GM12878 (cell line): ENCODE measurements at regions not wholly inside any gene's neighbourhood (a gene's known extent, or its start where the extent isn't known, plus 50 kb on each side); places are given as distances from the start of the nearest gene placed in this dataset.

ENCODE experiments used
- ATAC-seq: fragments of 200-7000 bp; cut with Tn5 transposase; 3 replicates; pipeline ENCODE4 v1.9.1; 2020; ENCODE audit warnings: mild to moderate bottlenecking, moderate library complexity
- BruUV-seq: library from RNA; stranded (reverse); fragments of 400-500 nt; replicated peaks from 2 replicates; lab custom pipeline; 2021; lab: Mats Ljungman, UMichigan
- CTCF ChIA-PET: fragments of 300-600 bp; sonication (Branson Sonifier 250); formaldehyde crosslinking; extraction: SDS; loops from one replicate; lab custom pipeline; 2021; ENCODE audit warnings: inconsistent platforms; lab: Yijun Ruan, JAX
- POLR2A ChIA-PET: fragments of 350-600 bp; formaldehyde crosslinking; extraction: SDS; loops from one replicate; lab custom pipeline; 2021; ENCODE audit warnings: inconsistent platforms; lab: Charles Lee
- RAD21 ChIA-PET: fragments of 300-600 bp; sonication (Branson Sonifier 250); formaldehyde crosslinking; loops from one replicate; lab custom pipeline; 2023; ENCODE audit warnings: antibody characterized with exemption; ENCODE audit not compliant: unreplicated experiment; lab: Charles Lee
- SMC1A ChIA-PET: fragments of 300-600 bp; sonication (Branson Sonifier 250); formaldehyde crosslinking; loops from one replicate; lab custom pipeline; 2023; ENCODE audit not compliant: unreplicated experiment, uncharacterized antibody; lab: Charles Lee
- DNase-seq: peaks from one replicate; pipeline ENCODE4 v3.0.0-alpha.2; 2011; ENCODE audit warnings: low read depth, low spot score
- FAIRE-seq: peaks from 3 replicates; lab custom pipeline; 2011; peaks lifted over from hg19 to GRCh38; lab: Jason Lieb, UNC
- H2AFZ ChIP-seq: 2 replicates; pipeline ENCODE4 v1.6.0; 2011; ENCODE audit warnings: low read depth, low read length, control low read depth; ENCODE audit not compliant: control insufficient read depth
- H3K27ac ChIP-seq: 2 replicates; pipeline ENCODE4 v1.5.1; 2011; ENCODE audit warnings: control low read depth; ENCODE audit not compliant: control insufficient read depth, insufficient read depth
- H3K27me3 ChIP-seq, 2 experiments: replicated peaks in 1 of 2; 2 replicates each; pipeline versions ENCODE4 v1.6.0 to v1.6.1; 2011; ENCODE audit warnings: low read length in 1 of 2; ENCODE audit not compliant: control insufficient read depth in 2 of 2, insufficient read depth in 2 of 2
- H3K36me3 ChIP-seq, 2 experiments: 2 replicates each; pipeline ENCODE4 v1.5.1; 2011; ENCODE audit warnings: low read length in 1 of 2; ENCODE audit not compliant: control insufficient read depth in 2 of 2, insufficient read depth in 2 of 2
- H3K4me1 ChIP-seq: 2 replicates; pipeline ENCODE4 v1.6.1; 2011; ENCODE audit warnings: mild to moderate bottlenecking, low read length, moderate library complexity, mixed read lengths; ENCODE audit not compliant: control insufficient read depth, insufficient read depth
- H3K4me2 ChIP-seq: 2 replicates; pipeline ENCODE4 v1.6.0; 2011; ENCODE audit warnings: control low read depth; ENCODE audit not compliant: control insufficient read depth, insufficient read depth
- H3K4me3 ChIP-seq: fragments of 200-600 bp; sonication (generic); 2 replicates; pipeline ENCODE4 v1.5.1; 2016
- H3K79me2 ChIP-seq: 2 replicates; pipeline ENCODE4 v1.6.0; 2011; ENCODE audit warnings: low read length; ENCODE audit not compliant: control insufficient read depth, insufficient read depth
- H3K9ac ChIP-seq: 2 replicates; pipeline ENCODE4 v1.8.0; 2011; ENCODE audit warnings: low read length, control low read depth, mixed read lengths; ENCODE audit not compliant: control insufficient read depth, insufficient read depth
- H3K9me3 ChIP-seq: replicated peaks from 3 replicates; pipeline ENCODE4 v1.5.1; 2011; ENCODE audit warnings: mild to moderate bottlenecking, low read length; ENCODE audit not compliant: control insufficient read depth, insufficient read depth
- H4K20me1 ChIP-seq: 2 replicates; pipeline ENCODE4 v1.6.0; 2011; ENCODE audit not compliant: control insufficient read depth, insufficient read depth
- CREM ChIP-seq: IDR thresholded peaks from 2 replicates; pipeline ENCODE4 v1.6.1; 2014; ENCODE audit warnings: antibody characterized with exemption, low read depth
- FOXK2 ChIP-seq: fragments of 450-650 bp; IDR thresholded peaks from 2 replicates; pipeline ENCODE4 v1.6.1; 2017; ENCODE audit warnings: mild to moderate bottlenecking, moderate library complexity
- HDAC6 ChIP-seq: fragments of 200-600 bp; sonication (generic); IDR thresholded peaks from one replicate; pipeline ENCODE4 v1.8.0; 2017; ENCODE audit warnings: antibody characterized with exemption; ENCODE audit not compliant: unreplicated experiment
- KDM1A ChIP-seq: fragments of 200-600 bp; sonication (generic); IDR thresholded peaks from 2 replicates; pipeline ENCODE4 v1.6.1; 2016; ENCODE audit warnings: borderline replicate concordance
- MYB ChIP-seq: fragments of 150-350 bp; IDR thresholded peaks from 2 replicates; pipeline ENCODE4 v1.6.1; 2014; ENCODE audit warnings: mild to moderate bottlenecking, low read depth, low read length, borderline replicate concordance
- NFYB ChIP-seq: IDR thresholded peaks from 2 replicates; pipeline ENCODE4 v1.6.1; 2011; ENCODE audit warnings: low read depth, mild to moderate bottlenecking, low read length, improper control_type of control experiment, moderate library complexity; ENCODE audit not compliant: insufficient read depth
- WGBS: methylation state at CpG from one replicate; pipeline ENCODE4 v1.1.6; 2016; ENCODE audit warnings: low lambda C conversion rate; ENCODE audit not compliant: insufficient replicate concordance, insufficient coverage; ENCODE audit errors: missing lambda C conversion rate; 5-methylcytosine and 5-hydroxymethylcytosine counted together
- in situ Hi-C: fragments of 300-500 bp; cut with MboI; formaldehyde crosslinking; loops from 9 replicates; pipeline ENCODE4 v1.14.3; 2018; ENCODE audit warnings: mixed read lengths
- intact Hi-C: fragments of 100-400 bp; cut with micrococcal nuclease; formaldehyde crosslinking; loops from one replicate; pipeline ENCODE4 v1.14.2; 2022; ENCODE audit not compliant: unreplicated experiment
- TF ChIP-seq, protein P1 (sequence below): fragments of 450-650 bp; IDR thresholded peaks from 2 replicates; pipeline ENCODE4 v1.6.1; 2014; ENCODE audit warnings: mild to moderate bottlenecking

DNA sequence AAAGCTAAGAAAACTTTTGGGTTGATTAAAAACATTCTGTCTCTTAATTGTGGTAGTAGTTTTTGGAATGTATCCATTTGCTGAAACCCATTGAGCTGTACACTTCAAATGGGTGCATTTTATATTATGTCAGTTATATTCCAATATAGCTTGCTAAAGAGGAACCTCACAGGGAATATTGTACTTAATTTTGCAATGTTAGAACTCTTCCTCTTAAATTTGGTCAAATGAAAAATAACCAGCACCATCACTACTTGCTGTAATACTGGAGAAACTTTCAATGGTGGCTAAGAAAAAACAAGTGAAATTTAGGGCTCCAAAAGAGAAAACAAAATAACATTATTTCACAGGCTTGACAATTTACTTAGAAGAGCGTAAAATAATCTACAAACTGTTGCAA lies 651.5 kb downstream of the MAFB start:
- in situ Hi-C loops, result no loop called here
- SMC1A ChIA-PET, result no interaction called here

DNA sequence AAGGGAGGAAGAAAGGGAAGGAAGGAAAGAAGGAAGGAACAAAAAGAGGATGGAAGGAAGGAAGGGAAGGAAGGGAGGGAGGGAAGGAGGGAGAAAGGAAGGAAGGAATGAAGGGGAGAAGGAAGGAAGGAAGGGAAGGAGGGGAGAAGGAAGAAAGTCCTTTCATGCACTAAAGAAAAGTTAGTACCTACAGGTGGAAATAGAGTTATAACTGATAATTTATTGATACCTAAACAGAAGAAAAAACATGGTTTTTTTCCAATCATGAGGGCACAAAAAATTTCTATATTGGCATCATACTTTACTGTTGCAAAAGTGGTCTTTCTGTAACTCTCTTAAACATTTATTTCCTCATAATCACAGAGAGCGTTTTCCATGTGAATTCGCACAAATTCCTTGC lies 659.4 kb downstream of the MAFB start:
- ATAC-seq, result no peak
- Histone ChIP-seq H3K9me3 (no peaks in the 10 kb centered on the region), H3K27ac (no peak overlapping the region), H3K4me1 (no peaks in the 10 kb centered on the region), H2AFZ (no peak overlapping the region), H4K20me1 (no peaks in the 10 kb centered on the region), H3K4me3 (no peak overlapping the region), H3K27me3 (no peaks in the 10 kb centered on the region), H3K36me3 (no peaks in the 10 kb centered on the region), H3K79me2 (no peaks in the 10 kb centered on the region), H3K9ac (no peak overlapping the region), H3K4me2 (no peak overlapping the region)
- in situ Hi-C loops, result no loop called here
- 15% methylated on average over 2 of the region's 2 CpGs for WGBS
- TF ChIP-seq MYB, result no peak
- TF ChIP-seq FOXK2, result no peak
- TF ChIP-seq CREM, result no peak
- DNase-seq, result no peak
- BruUV-seq, result no TSS peak
- ChIA-PET SMC1A (no interaction called here), CTCF (no interaction called here), POLR2A (no interaction called here), RAD21 (no interaction called here)
- FAIRE-seq, result no peak
- intact Hi-C loops, result no loop called here

More for the DNA sequence above, 651.5 kb downstream of the MAFB start:
- Histone ChIP-seq H3K4me1 (no peaks in the 10 kb centered on the region), H3K4me3 (no peak overlapping the region), H2AFZ (no peak overlapping the region), H3K27ac (no peak overlapping the region), H3K9me3 (no peaks in the 10 kb centered on the region), H3K4me2 (no peak overlapping the region), H4K20me1 (no peaks in the 10 kb centered on the region), H3K9ac (no peak overlapping the region), H3K27me3 (no peaks in the 10 kb centered on the region), H3K79me2 (no peaks in the 10 kb centered on the region), H3K36me3 (no peaks in the 10 kb centered on the region)
- WGBS, result 0% methylated on average over 1 of the region's 1 CpG
- CTCF ChIA-PET, result no interaction called here
- FAIRE-seq, result no peak
- no peak for DNase-seq
- POLR2A ChIA-PET, result no interaction called here
- RAD21 ChIA-PET, result no interaction called here
- no peak for ATAC-seq
- intact Hi-C loops, result no loop called here
- BruUV-seq, result no TSS peak
- TF ChIP-seq KDM1A (no peak), NFYB (no peak), HDAC6 (no peak)
- TF ChIP-seq, protein P1, sequence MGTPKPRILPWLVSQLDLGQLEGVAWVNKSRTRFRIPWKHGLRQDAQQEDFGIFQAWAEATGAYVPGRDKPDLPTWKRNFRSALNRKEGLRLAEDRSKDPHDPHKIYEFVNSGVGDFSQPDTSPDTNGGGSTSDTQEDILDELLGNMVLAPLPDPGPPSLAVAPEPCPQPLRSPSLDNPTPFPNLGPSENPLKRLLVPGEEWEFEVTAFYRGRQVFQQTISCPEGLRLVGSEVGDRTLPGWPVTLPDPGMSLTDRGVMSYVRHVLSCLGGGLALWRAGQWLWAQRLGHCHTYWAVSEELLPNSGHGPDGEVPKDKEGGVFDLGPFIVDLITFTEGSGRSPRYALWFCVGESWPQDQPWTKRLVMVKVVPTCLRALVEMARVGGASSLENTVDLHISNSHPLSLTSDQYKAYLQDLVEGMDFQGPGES, result no peak
